Thoracic aorta (tissue), 2 donors: ENCODE measurements at regions not wholly inside any gene's neighbourhood (a gene's known extent, or its start where the extent isn't known, plus 50 kb on each side); places are given as distances from the start of the nearest gene placed in this dataset.

Source experiments
- ATAC-seq: fragments of 150-250 bp; one replicate; pipeline ENCODE4 v1.8.0; 2017; ENCODE audit warnings: low read depth; ENCODE audit not compliant: insufficient number of reproducible peaks, low FRiP score
- DNase-seq: peaks from one replicate; pipeline ENCODE4 v3.0.0-alpha.2; 2020; ENCODE audit warnings: low spot score
- H3K27ac ChIP-seq, 2 donors: fragments of 200-600 bp; sonication (generic); 1 replicate in 1 of 2; 2 replicates in 1 of 2; pipeline ENCODE4 v1.5.1; 2016; ENCODE audit warnings: mild to moderate bottlenecking in 2 of 2, moderate library complexity in 2 of 2
- H3K27me3 ChIP-seq: fragments of 200-600 bp; sonication (generic); replicated peaks from 2 replicates; pipeline ENCODE4 v1.6.0; 2016; ENCODE audit warnings: mild to moderate bottlenecking; ENCODE audit not compliant: insufficient read depth
- H3K36me3 ChIP-seq: fragments of 200-600 bp; sonication (generic); one replicate; pipeline ENCODE4 v1.5.1; 2016
- H3K4me1 ChIP-seq, 2 donors: fragments of 200-600 bp; sonication (generic); 1 replicate in 1 of 2; 2 replicates in 1 of 2; pipeline versions ENCODE4 v1.5.1 to v1.6.0; 2016; ENCODE audit warnings: low read depth in 2 of 2, mild to moderate bottlenecking in 1 of 2; ENCODE audit not compliant: control insufficient read depth in 1 of 2
- H3K4me3 ChIP-seq: fragments of 200-600 bp; sonication (generic); 2 replicates; pipeline ENCODE4 v1.5.1; 2016; ENCODE audit warnings: mild to moderate bottlenecking
- H3K9me3 ChIP-seq: fragments of 200-600 bp; sonication (generic); 2 replicates; pipeline ENCODE4 v1.5.1; 2016
- TF ChIP-seq, protein P1 (sequence below): fragments of 200-600 bp; sonication (generic); IDR thresholded peaks from one replicate; pipeline ENCODE4 v1.5.1; 2019; ENCODE audit warnings: antibody characterized with exemption

DNA sequence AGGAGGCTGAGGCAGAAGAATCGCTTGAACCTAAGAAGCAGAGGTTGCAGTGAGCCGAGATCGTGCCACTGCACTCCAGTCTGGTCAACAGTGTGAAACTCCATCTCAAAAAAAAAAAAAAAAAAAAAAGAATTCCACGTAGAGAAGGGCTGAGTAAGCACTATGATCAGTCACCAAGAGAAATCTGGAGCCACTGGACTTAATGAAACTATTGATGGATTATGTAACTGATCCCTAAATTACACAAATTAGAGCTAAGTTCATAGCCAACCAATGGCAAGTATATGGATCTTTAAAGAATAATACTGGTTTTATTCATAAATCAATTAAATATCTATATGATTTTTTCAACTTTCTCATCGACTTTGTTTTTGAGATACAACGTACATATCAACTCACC lies 72.2 kb upstream of the ABLIM1 start:
- ATAC-seq (no peak), DNase-seq (no peak)
- no peak overlapping the region for H3K27ac ChIP-seq
- no peaks in the 10 kb centered on the region for H3K9me3 ChIP-seq
- H3K4me3 ChIP-seq = no peak overlapping the region
- TF ChIP-seq, protein P1, sequence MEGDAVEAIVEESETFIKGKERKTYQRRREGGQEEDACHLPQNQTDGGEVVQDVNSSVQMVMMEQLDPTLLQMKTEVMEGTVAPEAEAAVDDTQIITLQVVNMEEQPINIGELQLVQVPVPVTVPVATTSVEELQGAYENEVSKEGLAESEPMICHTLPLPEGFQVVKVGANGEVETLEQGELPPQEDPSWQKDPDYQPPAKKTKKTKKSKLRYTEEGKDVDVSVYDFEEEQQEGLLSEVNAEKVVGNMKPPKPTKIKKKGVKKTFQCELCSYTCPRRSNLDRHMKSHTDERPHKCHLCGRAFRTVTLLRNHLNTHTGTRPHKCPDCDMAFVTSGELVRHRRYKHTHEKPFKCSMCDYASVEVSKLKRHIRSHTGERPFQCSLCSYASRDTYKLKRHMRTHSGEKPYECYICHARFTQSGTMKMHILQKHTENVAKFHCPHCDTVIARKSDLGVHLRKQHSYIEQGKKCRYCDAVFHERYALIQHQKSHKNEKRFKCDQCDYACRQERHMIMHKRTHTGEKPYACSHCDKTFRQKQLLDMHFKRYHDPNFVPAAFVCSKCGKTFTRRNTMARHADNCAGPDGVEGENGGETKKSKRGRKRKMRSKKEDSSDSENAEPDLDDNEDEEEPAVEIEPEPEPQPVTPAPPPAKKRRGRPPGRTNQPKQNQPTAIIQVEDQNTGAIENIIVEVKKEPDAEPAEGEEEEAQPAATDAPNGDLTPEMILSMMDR = no peak
- no peaks in the 10 kb centered on the region for H3K36me3 ChIP-seq
- no peaks in the 10 kb centered on the region for H3K27me3 ChIP-seq
- no peaks in the 10 kb centered on the region for H3K4me1 ChIP-seq

DNA sequence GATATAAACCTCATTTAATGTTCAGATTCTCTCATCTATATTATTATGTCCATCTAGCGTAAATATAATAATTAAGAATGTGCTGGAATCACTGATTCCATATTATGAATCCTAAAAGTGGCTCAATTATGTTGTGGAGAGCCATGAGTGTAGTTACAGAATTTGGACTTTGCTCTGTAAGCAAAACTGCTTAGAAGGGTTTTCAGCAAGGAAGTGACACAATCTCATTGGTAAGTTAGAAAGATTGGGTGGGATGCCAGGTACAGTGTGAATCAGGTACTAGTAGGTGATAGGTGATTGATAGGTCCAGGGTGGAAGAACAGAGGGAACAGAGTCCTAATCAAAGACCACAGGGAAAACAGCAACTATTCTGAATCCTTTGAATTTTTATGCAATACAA lies 74.9 kb upstream of the ABLIM1 start:
- Histone ChIP-seq H3K4me1 (no peaks in the 10 kb centered on the region), H3K27me3 (no peaks in the 10 kb centered on the region), H3K27ac (no peak overlapping the region), H3K4me3 (no peak overlapping the region), H3K36me3 (no peaks in the 10 kb centered on the region), H3K9me3 (no peaks in the 10 kb centered on the region)
- ATAC-seq (no peak), DNase-seq (no peak)
- TF ChIP-seq, protein P1 = no peak

DNA sequence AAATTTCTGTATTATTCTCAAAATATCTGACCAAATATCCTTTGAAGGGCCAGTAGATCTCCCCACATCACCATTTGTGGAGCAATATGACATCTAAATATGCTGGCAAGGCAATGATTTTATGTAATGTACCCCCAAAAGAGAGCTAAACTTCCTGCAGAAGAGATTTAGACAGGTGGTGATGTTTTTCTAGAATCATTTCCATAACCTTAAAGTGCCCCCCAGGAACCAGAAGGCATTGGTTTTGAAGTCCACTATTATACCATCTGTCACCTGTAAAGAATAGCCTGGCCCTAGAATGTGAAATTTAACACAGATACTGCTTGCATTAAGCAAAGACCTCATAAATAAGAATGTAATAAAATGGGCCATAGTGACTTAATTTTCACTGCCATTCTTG lies 77.9 kb upstream of the ABLIM1 start:
- no peaks in the 10 kb centered on the region for H3K27me3 ChIP-seq
- no peaks in the 10 kb centered on the region for H3K36me3 ChIP-seq
- no peak overlapping the region for H3K27ac ChIP-seq
- H3K4me3 ChIP-seq = no peak overlapping the region
- H3K4me1 ChIP-seq = no peaks in the 10 kb centered on the region
- ATAC-seq (no peak), DNase-seq (no peak)
- TF ChIP-seq, protein P1 = no peak
- no peaks in the 10 kb centered on the region for H3K9me3 ChIP-seq

DNA sequence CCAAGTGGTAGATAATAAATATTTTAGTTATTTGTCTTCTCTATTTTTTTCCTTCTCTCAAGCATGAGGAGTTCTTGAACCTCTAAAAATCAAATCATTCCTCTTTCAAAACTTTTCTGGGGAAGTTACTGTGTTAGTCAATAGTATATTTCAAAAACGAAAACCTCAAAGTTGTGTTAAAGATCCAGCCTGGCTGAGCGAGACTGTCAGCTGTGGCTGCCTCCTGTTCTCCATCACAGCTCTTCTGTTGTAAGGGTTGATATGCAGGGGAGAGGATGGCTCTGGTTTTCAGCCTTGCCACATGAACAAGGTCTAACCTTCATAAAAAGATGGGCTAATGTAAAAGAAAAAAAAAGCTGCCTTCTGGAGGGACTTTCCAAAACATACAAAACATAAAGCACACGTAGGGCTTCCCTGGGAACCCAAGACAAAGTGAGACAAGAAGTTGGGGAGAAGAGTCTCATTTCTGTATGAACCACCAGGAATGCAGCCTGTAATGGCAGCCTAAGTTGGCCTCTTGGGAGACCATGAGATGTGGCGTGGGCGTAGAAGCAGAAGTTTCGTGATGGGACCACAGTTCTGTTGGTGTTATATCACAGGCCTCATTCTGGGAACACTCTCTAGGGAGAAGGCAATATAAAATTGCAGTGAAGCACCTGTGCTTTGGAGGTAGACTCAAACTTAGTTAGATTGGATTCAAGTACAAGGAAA lies 77.9 kb upstream of the FHIP2A start:
- no peak for ATAC-seq
- TF ChIP-seq, protein P1 = no peak
- Histone ChIP-seq H3K27me3 (no peaks in the 10 kb centered on the region), H3K9me3 (no peaks in the 10 kb centered on the region), H3K27ac (no peak overlapping the region), H3K4me1 (no peaks in the 10 kb centered on the region), H3K36me3 (no peaks in the 10 kb centered on the region), H3K4me3 (no peak overlapping the region)
- DNase-seq = no peak

DNA sequence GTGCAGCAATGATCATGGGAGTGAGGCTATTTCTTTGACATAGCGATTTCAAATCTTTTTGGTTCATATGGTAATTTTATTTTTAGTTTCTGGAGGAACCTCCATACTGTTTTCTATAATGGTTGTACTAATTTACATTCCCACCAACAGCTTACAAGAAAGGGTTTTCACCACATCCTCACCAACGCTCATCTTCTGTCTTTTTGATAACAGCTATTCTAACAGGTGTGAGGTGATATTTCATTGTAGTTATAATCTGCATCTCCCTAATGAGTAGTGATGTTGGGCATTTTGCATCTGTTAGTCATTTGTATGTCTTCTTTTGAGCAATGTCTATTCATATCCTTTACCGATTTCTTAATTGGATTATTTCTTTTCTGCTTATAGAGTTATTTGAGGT lies 75.0 kb upstream of the FHIP2A start:
- no peaks in the 10 kb centered on the region for H3K27me3 ChIP-seq
- no peak for ATAC-seq
- no peaks in the 10 kb centered on the region for H3K9me3 ChIP-seq
- TF ChIP-seq, protein P1 = no peak
- no peak overlapping the region for H3K27ac ChIP-seq
- DNase-seq = no peak
- H3K4me3 ChIP-seq = no peak overlapping the region
- H3K4me1 ChIP-seq = no peaks in the 10 kb centered on the region
- H3K36me3 ChIP-seq = no peaks in the 10 kb centered on the region
